Memory B cell (primary cell): ENCODE measurements at regions not wholly inside any gene's neighbourhood (a gene's known extent, or its start where the extent isn't known, plus 50 kb on each side); places are given as distances from the start of the nearest gene placed in this dataset.
A peak's percentile ranks its signal among the peaks of the same experiment; 100 is the strongest.

ENCODE experiments used
- ATAC-seq: fragments of 150-1000 bp; cut with Tn5 transposase; 2 replicates; pipeline ENCODE4 v1.10.0; 2021; ENCODE audit warnings: low read depth, mild to moderate bottlenecking, moderate library complexity
- DNase-seq, 2 donors: peaks; one replicate each; pipeline ENCODE4 v3.0.0; 2022; ENCODE audit warnings: low spot score in 2 of 2
- H3K27ac Mint-ChIP-seq: one replicate; pipeline ENCODE4 v1.8.0; 2022; ENCODE audit warnings: mild to moderate bottlenecking, moderate library complexity, mixed read lengths
- H3K27me3 Mint-ChIP-seq: one replicate; pipeline ENCODE4 v1.8.0; 2022; ENCODE audit warnings: mixed read lengths
- H3K36me3 Mint-ChIP-seq: one replicate; pipeline ENCODE4 v1.8.0; 2022; ENCODE audit warnings: mild to moderate bottlenecking, mixed read lengths
- H3K4me1 Mint-ChIP-seq: one replicate; pipeline ENCODE4 v1.8.0; 2022; ENCODE audit warnings: mixed read lengths
- H3K4me3 Mint-ChIP-seq: one replicate; pipeline ENCODE4 v1.8.0; 2022; ENCODE audit warnings: mild to moderate bottlenecking, moderate library complexity, mixed read lengths
- H3K9me3 Mint-ChIP-seq: one replicate; pipeline ENCODE4 v1.8.0; 2022; ENCODE audit warnings: mixed read lengths

GRCh38 chr14:105841022-105842009, 314.9 kb downstream of the TMEM121 start:
- Mint-ChIP-seq H3K27me3 (no peaks in the 10 kb centered on the region), H3K27ac (no peak overlapping the region), H3K4me1 (peaks cover 9% of the 10 kb centered on the region), H3K4me3 (no peak overlapping the region), H3K36me3 (peaks cover 18% of the 10 kb centered on the region), H3K9me3 (no peaks in the 10 kb centered on the region)
- no peak for DNase-seq
- ATAC-seq: no peak

GRCh38 chr14:105842105-105842504, 315.7 kb downstream of the TMEM121 start:
- no peak for DNase-seq
- no peak for ATAC-seq
- H3K4me1 Mint-ChIP-seq: peaks cover 11% of the 10 kb centered on the region
- H3K27me3 Mint-ChIP-seq: no peaks in the 10 kb centered on the region
- H3K27ac Mint-ChIP-seq: peak overlapping the region; percentile 9
- H3K9me3 Mint-ChIP-seq: no peaks in the 10 kb centered on the region
- peaks cover 20% of the 10 kb centered on the region for H3K36me3 Mint-ChIP-seq
- no peak overlapping the region for H3K4me3 Mint-ChIP-seq

- DNase-seq (no peak), ATAC-seq (no peak)
- Mint-ChIP-seq H3K4me1 (peaks cover 11% of the 10 kb centered on the region), H3K27ac (no peak overlapping the region), H3K36me3 (peaks cover 18% of the 10 kb centered on the region), H3K27me3 (no peaks in the 10 kb centered on the region), H3K9me3 (no peaks in the 10 kb centered on the region), H3K4me3 (no peak overlapping the region)
These were observed 317.2 kb downstream of the TMEM121 start for GRCh38 chr14:105843444-105844046.

- H3K4me1 Mint-ChIP-seq: peaks cover 13% of the 10 kb centered on the region
- no peaks in the 10 kb centered on the region for H3K9me3 Mint-ChIP-seq
- no peak overlapping the region for H3K4me3 Mint-ChIP-seq
- H3K36me3 Mint-ChIP-seq: peaks cover 17% of the 10 kb centered on the region
- no peaks in the 10 kb centered on the region for H3K27me3 Mint-ChIP-seq
- H3K27ac Mint-ChIP-seq: no peak overlapping the region
- ATAC-seq (no peak), DNase-seq (no peak)
These were observed 317.8 kb downstream of the TMEM121 start for GRCh38 chr14:105844047-105844630.

DNA sequence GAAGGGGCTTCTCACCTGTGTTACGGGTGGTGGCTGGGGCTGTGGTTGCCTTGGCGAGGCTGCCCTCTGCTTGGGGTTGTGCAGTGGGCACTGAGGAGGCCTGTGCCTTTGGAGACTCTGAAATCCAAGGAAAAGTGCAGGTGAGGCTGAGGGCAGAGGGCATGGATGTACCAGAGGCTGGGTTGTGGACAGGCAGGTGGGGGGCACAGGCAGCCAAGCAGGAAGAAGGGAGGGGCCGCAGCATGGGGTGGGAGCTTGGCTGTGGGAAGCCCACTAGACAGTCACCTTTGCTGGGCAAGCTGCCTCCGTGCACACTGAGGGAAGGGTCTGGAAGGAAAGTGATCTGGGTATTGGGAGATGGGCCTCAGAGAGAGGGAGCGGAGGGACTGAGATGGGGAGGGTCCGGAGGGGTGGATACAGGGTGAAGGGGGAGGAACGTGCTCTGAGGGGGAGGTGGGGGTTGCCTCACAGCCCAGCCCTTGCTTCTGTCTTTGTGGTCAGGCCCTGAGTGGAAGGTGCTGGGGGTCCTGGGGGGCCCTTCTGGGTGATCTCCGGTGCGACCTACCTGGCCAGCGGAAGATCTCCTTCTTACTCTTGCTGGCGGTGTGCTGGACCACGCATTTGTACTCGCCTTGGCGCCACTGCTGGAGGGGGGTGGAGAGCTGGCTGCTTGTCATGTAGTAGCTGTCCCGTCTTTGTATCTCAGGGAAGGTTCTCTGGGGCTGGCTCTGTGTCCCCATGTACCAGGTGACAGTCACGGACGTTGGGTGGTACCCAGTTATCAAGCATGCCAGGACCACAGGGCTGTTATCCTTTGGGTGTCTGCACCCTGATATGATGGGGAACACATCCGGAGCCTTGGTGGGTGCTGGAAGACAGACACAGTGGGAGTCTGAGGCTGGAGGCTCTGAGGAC, 318.7 kb downstream of the TMEM121 start:
- Mint-ChIP-seq H3K36me3 (peaks cover 17% of the 10 kb centered on the region), H3K27me3 (no peaks in the 10 kb centered on the region), H3K9me3 (no peaks in the 10 kb centered on the region), H3K4me1 (peaks cover 13% of the 10 kb centered on the region), H3K27ac (peak overlapping the region; percentile 63), H3K4me3 (no peak overlapping the region)
- ATAC-seq (no peak), DNase-seq (no peak)

GRCh38 chr14:105845725-105846309, 319.4 kb downstream of the TMEM121 start:
- H3K27me3 Mint-ChIP-seq: no peaks in the 10 kb centered on the region
- ATAC-seq (no peak), DNase-seq (no peak)
- no peak overlapping the region for H3K27ac Mint-ChIP-seq
- H3K4me1 Mint-ChIP-seq: peaks cover 15% of the 10 kb centered on the region
- H3K9me3 Mint-ChIP-seq: no peaks in the 10 kb centered on the region
- peaks cover 17% of the 10 kb centered on the region for H3K36me3 Mint-ChIP-seq
- no peak overlapping the region for H3K4me3 Mint-ChIP-seq

- Mint-ChIP-seq H3K4me1 (peaks cover 15% of the 10 kb centered on the region), H3K36me3 (peaks cover 17% of the 10 kb centered on the region), H3K27me3 (no peaks in the 10 kb centered on the region), H3K27ac (no peak overlapping the region), H3K4me3 (no peak overlapping the region), H3K9me3 (no peaks in the 10 kb centered on the region)
- no peak for ATAC-seq
- no peak for DNase-seq
These were observed 319.9 kb downstream of the TMEM121 start for GRCh38 chr14:105846312-105846711.

GRCh38 chr14:105847400-105847799, 321.0 kb downstream of the TMEM121 start:
- ATAC-seq (no peak), DNase-seq (no peak)
- Mint-ChIP-seq H3K36me3 (peaks cover 13% of the 10 kb centered on the region), H3K27me3 (no peaks in the 10 kb centered on the region), H3K9me3 (no peaks in the 10 kb centered on the region), H3K4me1 (peaks cover 13% of the 10 kb centered on the region), H3K27ac (no peak overlapping the region), H3K4me3 (no peak overlapping the region)

- H3K27ac Mint-ChIP-seq: no peak overlapping the region
- DNase-seq: no peak
- H3K4me3 Mint-ChIP-seq: no peak overlapping the region
- no peaks in the 10 kb centered on the region for H3K9me3 Mint-ChIP-seq
- ATAC-seq: no peak
- H3K36me3 Mint-ChIP-seq: peaks cover 14% of the 10 kb centered on the region
- H3K4me1 Mint-ChIP-seq: peaks cover 15% of the 10 kb centered on the region
- no peaks in the 10 kb centered on the region for H3K27me3 Mint-ChIP-seq
These were observed 322.2 kb downstream of the TMEM121 start for GRCh38 chr14:105848570-105848969.

DNA sequence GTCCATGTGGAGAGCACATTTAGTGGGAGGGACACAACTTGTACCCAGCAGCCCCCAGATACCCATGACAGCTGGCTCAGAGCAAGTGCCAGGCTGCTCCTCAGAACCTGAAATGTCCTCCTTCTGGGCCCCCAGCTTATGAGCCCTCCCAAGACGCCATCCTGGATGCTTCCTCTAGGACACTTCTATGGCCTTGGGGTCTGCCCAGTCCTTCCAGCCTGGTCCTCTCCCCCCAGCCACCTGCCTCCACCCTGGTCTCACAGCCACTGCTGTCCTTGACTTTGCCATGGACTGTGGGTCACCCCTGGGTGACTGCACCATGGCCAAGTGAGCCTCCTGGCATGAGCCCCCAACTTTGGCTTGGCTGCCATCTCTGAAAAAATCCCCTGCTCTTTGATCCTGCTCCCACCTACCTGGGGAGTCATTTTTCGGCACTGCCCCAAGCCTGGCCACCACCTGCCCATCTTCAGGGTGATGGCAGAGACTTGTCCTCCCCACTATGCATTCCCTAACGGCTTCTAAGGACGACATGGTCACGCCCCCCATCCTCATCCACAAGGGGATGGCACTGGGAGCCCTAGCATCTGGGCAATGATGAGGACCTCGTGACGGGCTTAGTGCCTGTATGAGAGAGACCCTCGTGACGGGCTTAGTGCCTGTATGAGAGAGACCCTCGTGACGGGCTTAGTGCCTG, 323.7 kb downstream of the TMEM121 start:
- Mint-ChIP-seq H3K27me3 (no peaks in the 10 kb centered on the region), H3K27ac (peak overlapping the region; percentile 83), H3K9me3 (no peaks in the 10 kb centered on the region), H3K36me3 (peaks cover 20% of the 10 kb centered on the region), H3K4me3 (no peak overlapping the region), H3K4me1 (peaks cover 17% of the 10 kb centered on the region)
- DNase-seq: no peak
- ATAC-seq: peak; percentile 14

- Mint-ChIP-seq H3K4me3 (no peak overlapping the region), H3K4me1 (peaks cover 20% of the 10 kb centered on the region), H3K9me3 (no peaks in the 10 kb centered on the region), H3K27ac (no peak overlapping the region), H3K36me3 (peaks cover 24% of the 10 kb centered on the region), H3K27me3 (no peaks in the 10 kb centered on the region)
- DNase-seq (no peak), ATAC-seq (no peak)
These were observed 324.6 kb downstream of the TMEM121 start for GRCh38 chr14:105850853-105851581.

DNA sequence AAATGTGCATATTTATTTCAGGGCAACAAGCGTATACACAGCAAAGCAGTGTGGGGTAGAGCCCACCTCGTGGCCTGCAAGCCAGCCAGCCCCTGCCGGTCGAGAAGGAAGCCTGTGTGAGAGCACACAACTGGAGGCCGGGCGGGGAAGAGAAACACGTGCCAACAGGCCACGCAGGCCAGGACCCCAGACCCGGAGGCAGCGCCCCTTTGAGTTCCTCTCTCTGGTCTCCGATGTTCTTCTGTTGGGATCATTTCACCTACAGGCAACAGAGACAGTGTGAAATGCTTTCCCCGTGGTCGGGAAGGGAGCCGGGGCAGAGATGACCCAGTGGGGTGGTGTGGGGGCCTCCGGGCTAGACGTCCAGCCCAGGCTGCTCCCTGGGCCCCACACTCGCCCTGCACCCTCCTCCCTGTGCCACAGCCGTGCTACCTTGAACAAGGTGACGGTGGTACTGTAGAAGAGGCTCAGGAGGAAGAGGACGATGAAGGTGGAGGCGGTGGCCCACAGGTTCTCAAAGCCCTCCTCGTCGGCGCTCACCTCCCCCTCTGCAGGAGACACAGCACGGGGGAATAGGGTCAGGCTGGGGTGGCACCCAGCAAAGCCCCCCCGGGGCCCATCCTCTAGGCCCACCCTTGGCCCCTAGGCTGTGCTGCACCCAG, 325.5 kb downstream of the TMEM121 start:
- no peak for DNase-seq
- Mint-ChIP-seq H3K36me3 (peaks cover 20% of the 10 kb centered on the region), H3K4me1 (peaks cover 17% of the 10 kb centered on the region), H3K27ac (no peak overlapping the region), H3K4me3 (no peak overlapping the region), H3K9me3 (no peaks in the 10 kb centered on the region), H3K27me3 (no peaks in the 10 kb centered on the region)
- ATAC-seq: no peak
